ENCODE measurements at regions not wholly inside any gene's neighbourhood (a gene's known extent, or its start where the extent isn't known, plus 50 kb on each side); places are given as distances from the start of the nearest gene placed in this dataset.

GRCh38 chr1:81597720-81598426 is 202.9 kb upstream of the ADGRL2 start:
- no peak for TF ChIP-seq TEAD4 (IDR thresholded peaks at IDR 0.05)
- TF ChIP-seq, protein P1, sequence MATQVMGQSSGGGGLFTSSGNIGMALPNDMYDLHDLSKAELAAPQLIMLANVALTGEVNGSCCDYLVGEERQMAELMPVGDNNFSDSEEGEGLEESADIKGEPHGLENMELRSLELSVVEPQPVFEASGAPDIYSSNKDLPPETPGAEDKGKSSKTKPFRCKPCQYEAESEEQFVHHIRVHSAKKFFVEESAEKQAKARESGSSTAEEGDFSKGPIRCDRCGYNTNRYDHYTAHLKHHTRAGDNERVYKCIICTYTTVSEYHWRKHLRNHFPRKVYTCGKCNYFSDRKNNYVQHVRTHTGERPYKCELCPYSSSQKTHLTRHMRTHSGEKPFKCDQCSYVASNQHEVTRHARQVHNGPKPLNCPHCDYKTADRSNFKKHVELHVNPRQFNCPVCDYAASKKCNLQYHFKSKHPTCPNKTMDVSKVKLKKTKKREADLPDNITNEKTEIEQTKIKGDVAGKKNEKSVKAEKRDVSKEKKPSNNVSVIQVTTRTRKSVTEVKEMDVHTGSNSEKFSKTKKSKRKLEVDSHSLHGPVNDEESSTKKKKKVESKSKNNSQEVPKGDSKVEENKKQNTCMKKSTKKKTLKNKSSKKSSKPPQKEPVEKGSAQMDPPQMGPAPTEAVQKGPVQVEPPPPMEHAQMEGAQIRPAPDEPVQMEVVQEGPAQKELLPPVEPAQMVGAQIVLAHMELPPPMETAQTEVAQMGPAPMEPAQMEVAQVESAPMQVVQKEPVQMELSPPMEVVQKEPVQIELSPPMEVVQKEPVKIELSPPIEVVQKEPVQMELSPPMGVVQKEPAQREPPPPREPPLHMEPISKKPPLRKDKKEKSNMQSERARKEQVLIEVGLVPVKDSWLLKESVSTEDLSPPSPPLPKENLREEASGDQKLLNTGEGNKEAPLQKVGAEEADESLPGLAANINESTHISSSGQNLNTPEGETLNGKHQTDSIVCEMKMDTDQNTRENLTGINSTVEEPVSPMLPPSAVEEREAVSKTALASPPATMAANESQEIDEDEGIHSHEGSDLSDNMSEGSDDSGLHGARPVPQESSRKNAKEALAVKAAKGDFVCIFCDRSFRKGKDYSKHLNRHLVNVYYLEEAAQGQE (IDR thresholded peaks at IDR 0.05; ENCODE audit: low read depth) = no peak
- TF ChIP-seq ZBTB7A (IDR thresholded peaks at IDR 0.05; ENCODE audit: low read depth) = no peak
- no peak for TF ChIP-seq RAD21 (IDR thresholded peaks at IDR 0.05; ENCODE audit: low read depth)
- no peak for TF ChIP-seq CEBPB (IDR thresholded peaks at IDR 0.05)
- TF ChIP-seq YY1 (IDR thresholded peaks at IDR 0.05; ENCODE audit: low read depth) = no peak
- no peak for TF ChIP-seq EP300 (IDR thresholded peaks at IDR 0.05; ENCODE audit: borderline replicate concordance)
- TF ChIP-seq TCF12 (IDR thresholded peaks at IDR 0.05; ENCODE audit: low read depth) = no peak
- TF ChIP-seq CREB1 (IDR thresholded peaks at IDR 0.05; ENCODE audit: low read depth) = no peak
- no peak for TF ChIP-seq NFIC (IDR thresholded peaks at IDR 0.05)
- TF ChIP-seq, protein P2, sequence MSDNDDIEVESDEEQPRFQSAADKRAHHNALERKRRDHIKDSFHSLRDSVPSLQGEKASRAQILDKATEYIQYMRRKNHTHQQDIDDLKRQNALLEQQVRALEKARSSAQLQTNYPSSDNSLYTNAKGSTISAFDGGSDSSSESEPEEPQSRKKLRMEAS (IDR thresholded peaks at IDR 0.05) = no peak
- no peak for TF ChIP-seq EGR1 (IDR thresholded peaks at IDR 0.05)
- no peak for TF ChIP-seq TAF1 (IDR thresholded peaks at IDR 0.05; ENCODE audit: low read depth)

- no peak for TF ChIP-seq EGR1 (IDR thresholded peaks at IDR 0.05)
- no peak for TF ChIP-seq NFIC (IDR thresholded peaks at IDR 0.05)
- TF ChIP-seq RAD21 (IDR thresholded peaks at IDR 0.05; ENCODE audit: low read depth) = no peak
- TF ChIP-seq, protein P1 (IDR thresholded peaks at IDR 0.05; ENCODE audit: low read depth) = no peak
- no peak for TF ChIP-seq USF1 (IDR thresholded peaks at IDR 0.05)
- TF ChIP-seq CREB1 (IDR thresholded peaks at IDR 0.05; ENCODE audit: low read depth) = no peak
- no peak for TF ChIP-seq EP300 (IDR thresholded peaks at IDR 0.05; ENCODE audit: borderline replicate concordance)
- TF ChIP-seq CEBPB (IDR thresholded peaks at IDR 0.05) = no peak
- TF ChIP-seq TCF12 (IDR thresholded peaks at IDR 0.05; ENCODE audit: low read depth) = no peak
- TF ChIP-seq YY1 (IDR thresholded peaks at IDR 0.05; ENCODE audit: low read depth) = no peak
- TF ChIP-seq TEAD4 (IDR thresholded peaks at IDR 0.05) = no peak
- no peak for TF ChIP-seq TAF1 (IDR thresholded peaks at IDR 0.05; ENCODE audit: low read depth)
- TF ChIP-seq ZBTB7A (IDR thresholded peaks at IDR 0.05; ENCODE audit: low read depth) = no peak
- TF ChIP-seq, protein P2 (IDR thresholded peaks at IDR 0.05) = no peak
- no peak for TF ChIP-seq FOXM1 (IDR thresholded peaks at IDR 0.05; ENCODE audit: borderline replicate concordance, low read depth)
Measured at GRCh38 chr1:81596341-81596740, 204.4 kb upstream of the ADGRL2 start.

DNA sequence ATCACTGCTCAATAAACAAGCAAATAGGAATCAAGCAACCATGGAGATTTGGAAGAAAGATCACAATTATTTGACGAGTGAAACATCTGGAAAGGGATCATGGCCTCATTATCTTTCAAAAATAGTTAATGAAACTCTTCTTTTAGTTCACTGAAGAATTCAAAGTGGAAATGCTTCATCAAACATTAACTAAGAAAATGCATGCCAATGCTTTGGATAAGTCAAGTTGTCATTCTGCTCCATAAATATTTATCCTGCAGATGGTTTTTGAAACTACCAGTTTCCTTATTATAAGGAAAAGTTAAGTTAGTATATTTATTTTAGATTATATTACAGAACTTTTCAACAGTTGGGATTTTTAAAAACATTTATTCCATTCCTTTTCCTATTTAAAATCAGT is 206.5 kb upstream of the ADGRL2 start:
- TF ChIP-seq EGR1 (IDR thresholded peaks at IDR 0.05) = no peak
- no peak for TF ChIP-seq NFIC (IDR thresholded peaks at IDR 0.05)
- no peak for TF ChIP-seq TEAD4 (IDR thresholded peaks at IDR 0.05)
- no peak for TF ChIP-seq ZBTB7A (IDR thresholded peaks at IDR 0.05; ENCODE audit: low read depth)
- TF ChIP-seq CREB1 (IDR thresholded peaks at IDR 0.05; ENCODE audit: low read depth) = no peak
- TF ChIP-seq, protein P1 (IDR thresholded peaks at IDR 0.05; ENCODE audit: low read depth) = no peak
- no peak for TF ChIP-seq YY1 (IDR thresholded peaks at IDR 0.05; ENCODE audit: low read depth)
- TF ChIP-seq TAF1 (IDR thresholded peaks at IDR 0.05; ENCODE audit: low read depth) = no peak
- TF ChIP-seq RAD21 (IDR thresholded peaks at IDR 0.05; ENCODE audit: low read depth) = no peak

GRCh38 chr1:81592233-81592632 is 208.5 kb upstream of the ADGRL2 start:
- TF ChIP-seq ZBTB7A (IDR thresholded peaks at IDR 0.05; ENCODE audit: low read depth) (no peak), CEBPB (IDR thresholded peaks at IDR 0.05) (no peak)

DNA sequence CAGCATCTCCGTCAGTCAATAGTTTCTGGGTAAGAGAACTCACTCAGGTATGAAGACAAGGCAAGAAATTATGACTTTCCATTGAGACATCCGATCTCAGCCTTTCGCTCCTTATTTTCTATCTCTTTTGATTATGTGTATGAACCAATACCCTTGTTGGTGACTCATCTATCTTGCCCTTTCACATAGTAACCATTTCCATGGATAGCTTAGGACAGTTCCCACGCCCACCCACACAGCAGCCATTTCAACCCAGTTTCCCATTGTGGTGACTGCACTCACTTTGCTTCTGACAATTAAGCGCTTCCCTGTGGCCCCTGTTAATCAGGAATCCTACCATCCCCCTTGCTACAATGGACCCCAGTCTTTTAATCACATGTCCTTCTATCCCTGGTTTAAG is 210.6 kb upstream of the ADGRL2 start:
- TF ChIP-seq, protein P2 (IDR thresholded peaks at IDR 0.05) = no peak
- no peak for TF ChIP-seq RAD21 (IDR thresholded peaks at IDR 0.05; ENCODE audit: low read depth)
- TF ChIP-seq TAF1 (IDR thresholded peaks at IDR 0.05; ENCODE audit: low read depth) = no peak
